HG03196 (cell line): ENCODE measurements at regions not wholly inside any gene's neighbourhood (a gene's known extent, or its start where the extent isn't known, plus 50 kb on each side); places are given as distances from the start of the nearest gene placed in this dataset.

Experiments used
- ATAC-seq: cut with Tn5 transposase; IDR thresholded peaks from one replicate; pipeline ENCODE4 v1.9.1; 2021; ENCODE audit not compliant: unreplicated experiment

DNA sequence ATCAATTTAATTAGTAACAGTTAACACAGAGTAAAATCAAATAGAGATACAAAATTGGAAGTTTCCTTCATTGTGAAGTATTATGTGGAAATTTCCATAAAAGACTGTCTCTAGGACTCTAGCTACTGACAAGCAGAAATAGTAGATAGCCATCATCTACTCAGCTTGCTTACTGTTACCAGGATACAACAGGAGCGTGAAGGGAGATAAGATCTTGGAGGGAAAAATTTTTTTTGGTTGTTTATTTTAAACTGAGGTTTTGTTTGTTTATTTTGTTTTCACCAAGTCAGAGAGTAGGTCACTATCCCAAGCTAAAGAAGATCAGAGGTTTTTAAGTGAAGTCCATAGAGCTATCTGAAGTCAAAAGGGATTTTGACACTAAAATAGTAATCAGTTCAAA lies 861.3 kb upstream of the MGAT4C start:
- ATAC-seq = no peak

GRCh38 chr12:87116780-87117179 lies 860.6 kb upstream of the MGAT4C start:
- no peak for ATAC-seq

GRCh38 chr12:87112571-87113345 lies 856.6 kb upstream of the MGAT4C start:
- no peak for ATAC-seq

DNA sequence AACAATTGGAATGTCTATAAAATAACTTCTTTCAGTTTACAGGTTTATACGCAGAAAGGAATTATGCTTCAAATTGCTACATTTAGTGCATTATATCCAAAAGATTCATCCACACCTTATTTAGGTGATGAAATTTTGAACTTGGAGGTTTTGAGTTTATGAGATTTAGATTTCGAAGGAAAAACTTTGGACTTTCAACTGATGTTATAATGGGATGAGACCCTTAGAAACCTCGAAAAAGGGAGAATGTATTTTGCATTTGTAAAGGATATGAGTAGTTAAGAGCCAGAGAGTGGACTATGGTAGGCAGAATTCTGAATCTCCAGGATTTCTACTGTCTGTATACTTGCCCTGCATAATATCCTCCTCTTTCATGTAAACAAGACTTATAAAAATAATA lies 851.6 kb upstream of the MGAT4C start:
- ATAC-seq = no peak

DNA sequence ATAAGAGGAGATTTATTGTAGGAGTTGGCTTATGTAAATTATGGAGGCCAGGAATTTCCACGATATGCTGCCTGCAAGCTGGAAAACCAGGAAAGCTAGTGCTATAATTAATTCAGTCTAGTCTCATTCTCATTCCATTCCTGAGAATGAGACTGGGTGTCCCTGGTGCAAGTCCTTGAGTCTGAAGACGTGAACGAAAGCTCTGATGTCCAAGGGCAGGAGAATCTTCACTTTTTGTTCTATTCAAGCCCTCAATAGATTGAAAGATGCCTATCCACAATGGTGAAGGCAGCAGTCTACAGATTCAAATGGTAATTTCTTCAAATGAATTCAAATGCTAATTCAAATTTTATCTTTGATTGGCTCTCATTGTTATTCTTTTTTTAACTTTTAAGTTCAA lies 851.1 kb upstream of the MGAT4C start:
- ATAC-seq = no peak

DNA sequence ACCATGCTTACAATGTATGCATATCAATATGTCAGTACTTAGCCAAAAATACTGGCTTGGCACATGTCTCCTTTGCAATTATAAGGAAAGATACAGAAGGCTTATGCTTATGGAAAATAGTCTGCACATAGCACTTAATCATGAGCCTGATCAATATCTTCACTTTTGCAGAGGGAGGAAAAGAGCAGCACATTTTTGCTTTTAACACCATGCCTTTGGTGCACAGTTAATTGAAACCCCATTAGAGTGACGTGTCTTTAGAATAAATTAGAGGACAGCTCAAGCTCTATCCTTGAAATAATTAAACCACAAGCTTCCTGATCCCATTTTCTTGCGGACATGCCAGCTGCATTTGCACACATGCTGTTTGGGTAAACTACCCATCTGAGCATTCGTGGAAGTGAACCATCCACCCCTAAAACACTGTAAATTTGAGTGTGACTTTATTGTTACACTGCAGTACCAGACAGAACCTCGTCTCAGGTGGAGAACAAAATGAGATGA lies 839.9 kb upstream of the MGAT4C start:
- ATAC-seq = no peak

DNA sequence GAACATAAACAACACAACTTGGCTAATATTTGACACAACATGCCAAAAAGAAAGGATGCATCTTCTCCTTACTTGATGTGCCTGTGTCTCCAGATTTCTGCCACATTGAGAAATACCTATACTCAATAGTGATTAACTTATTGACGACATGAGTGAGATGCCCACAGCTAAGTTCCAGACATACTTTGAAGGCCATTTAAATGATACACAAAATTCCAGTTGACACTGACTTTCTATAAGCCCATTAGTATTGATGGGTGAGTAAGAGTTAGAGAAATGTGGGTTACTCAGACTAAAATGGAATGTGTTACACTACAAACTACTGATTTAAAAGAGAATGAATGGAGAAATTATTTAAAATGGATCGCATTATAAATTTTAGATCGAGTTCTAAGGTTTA lies 838.2 kb upstream of the MGAT4C start:
- no peak for ATAC-seq

GRCh38 chr12:87092421-87092820 lies 836.2 kb upstream of the MGAT4C start:
- no peak for ATAC-seq

GRCh38 chr12:87086118-87086891 lies 830.1 kb upstream of the MGAT4C start:
- no peak for ATAC-seq

DNA sequence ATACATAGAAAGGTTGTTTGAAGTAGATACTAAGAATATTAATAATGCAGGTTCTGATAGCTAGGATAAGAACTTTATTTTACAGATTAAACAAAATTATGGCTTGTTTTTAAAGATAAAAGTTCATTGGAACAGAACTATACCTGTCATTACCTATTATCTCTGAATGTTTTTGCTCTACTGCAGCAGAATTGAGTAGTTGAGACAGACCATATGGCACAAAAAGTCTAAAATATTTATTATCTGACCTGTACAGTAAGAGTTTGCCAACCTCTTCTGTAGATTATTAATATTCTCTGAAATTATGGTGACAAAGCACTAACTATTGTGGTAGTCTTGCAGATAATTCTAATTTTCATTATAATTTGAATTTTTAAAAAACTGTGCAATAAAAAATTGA lies 829.1 kb upstream of the MGAT4C start:
- ATAC-seq = no peak

- no peak for ATAC-seq
Measured at GRCh38 chr12:87082756-87083155, 826.6 kb upstream of the MGAT4C start.

DNA sequence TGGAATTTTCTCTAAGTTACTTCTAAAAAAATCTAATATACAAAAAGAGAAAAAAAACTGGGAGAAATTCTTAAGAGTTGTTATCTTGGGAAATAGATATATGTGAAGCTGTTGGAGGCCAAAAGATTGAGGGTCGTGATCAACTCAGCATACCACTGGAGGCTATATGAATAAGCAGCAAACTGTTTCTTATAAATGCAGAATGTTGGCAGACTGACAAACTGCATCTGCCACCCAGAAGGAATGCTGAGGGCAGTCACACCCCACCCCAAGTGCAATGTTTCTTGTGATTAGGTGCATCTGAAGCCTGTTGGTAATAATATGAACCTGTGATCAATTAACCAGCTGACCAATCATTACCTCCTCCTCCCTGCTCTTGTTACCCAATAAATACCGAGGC lies 818.6 kb upstream of the MGAT4C start:
- ATAC-seq = no peak

- ATAC-seq = no peak
Measured at GRCh38 chr12:87066326-87066725, 810.1 kb upstream of the MGAT4C start.

DNA sequence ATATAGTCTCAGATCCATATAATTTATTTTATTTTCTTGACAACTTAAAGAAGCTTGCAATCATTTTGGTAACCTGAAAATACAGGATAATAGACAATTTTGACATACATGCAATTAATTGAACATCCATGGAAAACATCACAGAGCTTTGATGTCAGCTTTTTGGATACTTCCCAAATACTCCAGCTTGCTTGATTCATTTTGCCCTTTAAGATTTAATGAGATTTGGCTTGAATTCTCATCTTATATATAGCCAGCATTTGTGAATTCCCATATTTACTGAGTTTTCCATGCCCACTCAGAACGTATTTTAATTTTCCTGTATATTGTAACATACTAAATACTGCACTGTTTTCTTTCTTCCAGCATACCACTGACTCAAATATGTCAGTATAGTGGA lies 803.0 kb upstream of the MGAT4C start:
- no peak for ATAC-seq

DNA sequence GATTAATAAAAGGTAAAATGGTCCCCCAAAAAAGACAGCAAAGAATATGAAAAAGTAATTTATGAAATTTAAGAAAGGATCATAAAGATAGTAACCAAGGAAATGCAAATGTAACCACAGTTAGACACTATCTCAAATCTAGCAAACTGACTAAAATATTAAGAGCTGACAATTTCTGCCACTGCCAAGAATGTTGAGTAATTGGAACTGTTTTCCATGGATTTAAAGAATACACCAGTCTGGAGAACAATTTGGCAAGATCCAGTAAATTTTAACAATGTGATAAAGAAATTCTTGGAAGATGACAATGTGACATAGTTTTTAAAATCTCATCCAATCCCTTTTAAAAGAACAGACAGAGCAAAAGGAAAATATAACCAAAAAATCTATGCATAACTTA lies 798.0 kb upstream of the MGAT4C start:
- ATAC-seq = no peak

- ATAC-seq = no peak
Measured at GRCh38 chr12:87051621-87052020, 795.4 kb upstream of the MGAT4C start.

DNA sequence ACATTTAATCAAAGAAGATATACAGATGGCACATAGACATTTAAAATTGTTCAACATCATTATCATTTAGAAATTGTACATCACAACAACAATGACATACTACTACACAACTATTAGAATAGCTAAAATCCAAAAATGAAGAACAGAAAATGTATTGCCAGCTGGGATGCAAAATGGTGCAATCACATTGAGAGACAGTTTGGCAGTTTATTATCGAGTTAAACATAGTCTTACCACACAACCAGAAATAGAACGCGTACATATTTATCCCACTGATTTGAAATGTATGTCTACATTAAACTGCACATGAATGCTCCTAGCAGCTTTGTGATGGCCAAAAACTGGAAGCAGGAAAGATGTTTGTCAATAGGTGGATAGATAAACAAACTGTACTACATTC lies 791.5 kb upstream of the MGAT4C start:
- no peak for ATAC-seq

GRCh38 chr12:87039536-87039935 lies 783.3 kb upstream of the MGAT4C start:
- no peak for ATAC-seq

DNA sequence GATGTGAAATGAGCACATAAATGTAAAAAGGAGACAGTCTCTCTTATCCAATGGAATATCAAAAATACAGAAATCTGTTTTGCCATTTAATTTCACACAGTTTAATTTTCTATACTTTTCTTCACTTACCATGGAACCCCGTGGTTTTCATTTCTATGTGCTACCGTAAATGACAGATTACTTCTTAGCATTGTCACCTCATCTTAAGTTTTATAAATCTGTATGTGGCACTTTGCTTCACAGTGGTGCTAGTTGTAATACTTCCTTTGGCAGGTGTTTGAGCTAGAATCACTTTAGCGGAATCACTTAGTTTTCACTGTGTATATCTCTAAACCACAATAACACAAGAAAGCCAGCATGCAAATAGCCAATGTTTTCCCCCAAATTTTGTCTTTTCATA lies 781.9 kb upstream of the MGAT4C start:
- no peak for ATAC-seq

GRCh38 chr12:87025976-87026375 lies 769.8 kb upstream of the MGAT4C start:
- ATAC-seq = no peak

GRCh38 chr12:87021400-87021799 lies 765.2 kb upstream of the MGAT4C start:
- no peak for ATAC-seq

DNA sequence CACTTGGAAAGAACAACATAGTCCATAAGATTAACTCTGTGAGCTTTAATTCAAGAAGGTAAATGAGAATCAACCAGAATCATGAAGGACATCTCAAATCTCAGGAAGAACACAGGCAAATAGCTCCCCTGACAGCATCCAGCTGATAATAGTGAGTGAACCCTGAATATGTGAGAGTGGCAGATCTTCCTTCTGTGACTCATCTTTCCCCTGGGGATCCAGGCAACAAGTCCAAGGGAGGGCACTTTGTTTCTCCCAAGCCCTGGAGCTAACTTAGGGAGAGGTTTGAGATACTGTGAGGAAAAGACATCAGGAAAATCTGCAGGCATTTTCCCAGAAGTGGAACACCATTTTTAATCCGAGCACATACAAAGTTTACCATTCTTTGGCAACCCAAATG lies 763.9 kb upstream of the MGAT4C start:
- ATAC-seq = no peak
